Fibroblast of lung (primary cell): ENCODE measurements at regions not wholly inside any gene's neighbourhood (a gene's known extent, or its start where the extent isn't known, plus 50 kb on each side); places are given as distances from the start of the nearest gene placed in this dataset.
A peak's percentile ranks its signal among the peaks of the same experiment; 100 is the strongest.

Experiments used
- DNase-seq, 2 donors: peaks; one replicate each; pipeline versions ENCODE4 v3.0.0 to v3.0.0-alpha.2; 2010; ENCODE audit warnings: low read depth in 2 of 2
- H2AFZ ChIP-seq: 2 replicates; pipeline ENCODE4 v1.5.1; 2012; ENCODE audit warnings: low read length, control low read depth, inconsistent platforms
- H3K27ac ChIP-seq: 2 replicates; pipeline ENCODE4 v1.5.1; 2011; ENCODE audit warnings: low read length, control low read depth; ENCODE audit not compliant: insufficient read depth
- H3K27me3 ChIP-seq: 2 replicates; pipeline ENCODE4 v1.5.1; 2011; ENCODE audit warnings: mild to moderate bottlenecking, low read length; ENCODE audit not compliant: control insufficient read depth, insufficient read depth
- H3K36me3 ChIP-seq: 2 replicates; pipeline ENCODE4 v1.5.1; 2011; ENCODE audit warnings: low read length; ENCODE audit not compliant: control insufficient read depth, insufficient read depth
- H3K4me1 ChIP-seq: 2 replicates; pipeline ENCODE4 v1.5.1; 2011; ENCODE audit warnings: low read length; ENCODE audit not compliant: control insufficient read depth, insufficient read depth; ENCODE audit errors: extremely low read depth
- H3K4me2 ChIP-seq: 2 replicates; pipeline ENCODE4 v1.5.1; 2011; ENCODE audit warnings: low read length, control low read depth; ENCODE audit not compliant: insufficient read depth; ENCODE audit errors: extremely low read depth
- H3K4me3 ChIP-seq, 4 experiments: fragments of 200-600 bp in 1 of 4; sonication (generic) in 1 of 4; replicated peaks in 1 of 4; 2 replicates each; pipeline ENCODE4 v1.5.1; 2011 to 2016; ENCODE audit warnings: low read length in 4 of 4, low read depth in 3 of 4, mild to moderate bottlenecking in 3 of 4, control low read depth in 2 of 4, inconsistent platforms in 1 of 4, mixed read lengths in 1 of 4; ENCODE audit not compliant: insufficient read depth in 1 of 4; ENCODE audit errors: control extremely low read depth in 1 of 4
- H3K79me2 ChIP-seq: 2 replicates; pipeline ENCODE4 v1.5.1; 2012; ENCODE audit warnings: mild to moderate bottlenecking, low read length, inconsistent platforms; ENCODE audit not compliant: control insufficient read depth, insufficient read depth
- H3K9ac ChIP-seq: 2 replicates; pipeline ENCODE4 v1.5.1; 2011; ENCODE audit warnings: mild to moderate bottlenecking, low read length, control low read depth; ENCODE audit not compliant: insufficient read depth
- H3K9me3 ChIP-seq: 2 replicates; pipeline ENCODE4 v1.5.1; 2012; ENCODE audit warnings: low read depth, low read length; ENCODE audit not compliant: control insufficient read depth, insufficient read depth
- H4K20me1 ChIP-seq: 2 replicates; pipeline ENCODE4 v1.5.1; 2011; ENCODE audit warnings: low read length; ENCODE audit not compliant: control insufficient read depth, insufficient read depth; ENCODE audit errors: extremely low read depth
- EZH2 ChIP-seq: IDR thresholded peaks from 2 replicates; pipeline ENCODE4 v1.5.1; 2012; ENCODE audit warnings: low read length, control low read depth, mild to moderate bottlenecking; ENCODE audit errors: missing control alignments
- TF ChIP-seq, protein P1 (sequence below), 2 donors: IDR thresholded peaks in 1 of 2; conservative IDR thresholded peaks in 1 of 2; 1 replicate in 1 of 2; 2 replicates in 1 of 2; pipeline ENCODE4 v1.5.1; 2011 to 2012; ENCODE audit warnings: low read length in 2 of 2, control low read depth in 1 of 2, inconsistent platforms in 1 of 2, low read depth in 1 of 2, mild to moderate bottlenecking in 1 of 2

DNA sequence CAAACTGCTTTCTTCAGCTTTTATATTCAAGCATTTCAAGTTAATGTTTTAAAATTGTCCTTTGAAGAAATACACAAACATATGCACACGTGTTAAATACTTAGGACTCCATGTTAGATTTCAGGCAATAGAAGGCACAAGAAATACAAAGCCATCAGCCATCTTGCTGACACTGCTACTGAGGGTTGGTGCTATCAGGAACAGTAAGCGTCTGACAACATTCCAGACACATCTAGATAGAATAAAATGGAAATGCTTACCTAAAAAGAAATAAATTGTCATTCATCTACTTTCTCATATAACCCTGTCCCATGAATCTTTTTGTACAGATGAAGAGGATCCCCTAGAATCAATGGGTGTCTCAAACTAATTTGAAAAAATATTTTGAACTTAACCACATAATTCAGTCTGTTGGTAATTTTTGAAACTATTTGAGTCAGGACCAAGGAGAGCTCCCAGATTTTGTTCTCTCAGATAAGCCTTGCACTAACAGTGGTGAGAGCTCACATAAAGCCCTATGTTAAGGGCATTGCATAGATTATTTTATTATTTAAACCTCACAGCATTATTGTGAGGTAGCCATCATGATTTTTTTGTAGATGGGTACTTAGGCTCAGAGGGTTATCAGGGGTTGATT is 631.1 kb upstream of the POU3F2 start:
- H3K36me3 ChIP-seq: no peaks in the 10 kb centered on the region
- H3K9ac ChIP-seq: no peak overlapping the region
- H4K20me1 ChIP-seq: no peaks in the 10 kb centered on the region
- peak in 1 of 2 donors; percentile 36 for DNase-seq
- no peak for TF ChIP-seq EZH2
- TF ChIP-seq, protein P1, sequence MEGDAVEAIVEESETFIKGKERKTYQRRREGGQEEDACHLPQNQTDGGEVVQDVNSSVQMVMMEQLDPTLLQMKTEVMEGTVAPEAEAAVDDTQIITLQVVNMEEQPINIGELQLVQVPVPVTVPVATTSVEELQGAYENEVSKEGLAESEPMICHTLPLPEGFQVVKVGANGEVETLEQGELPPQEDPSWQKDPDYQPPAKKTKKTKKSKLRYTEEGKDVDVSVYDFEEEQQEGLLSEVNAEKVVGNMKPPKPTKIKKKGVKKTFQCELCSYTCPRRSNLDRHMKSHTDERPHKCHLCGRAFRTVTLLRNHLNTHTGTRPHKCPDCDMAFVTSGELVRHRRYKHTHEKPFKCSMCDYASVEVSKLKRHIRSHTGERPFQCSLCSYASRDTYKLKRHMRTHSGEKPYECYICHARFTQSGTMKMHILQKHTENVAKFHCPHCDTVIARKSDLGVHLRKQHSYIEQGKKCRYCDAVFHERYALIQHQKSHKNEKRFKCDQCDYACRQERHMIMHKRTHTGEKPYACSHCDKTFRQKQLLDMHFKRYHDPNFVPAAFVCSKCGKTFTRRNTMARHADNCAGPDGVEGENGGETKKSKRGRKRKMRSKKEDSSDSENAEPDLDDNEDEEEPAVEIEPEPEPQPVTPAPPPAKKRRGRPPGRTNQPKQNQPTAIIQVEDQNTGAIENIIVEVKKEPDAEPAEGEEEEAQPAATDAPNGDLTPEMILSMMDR (conservative IDR thresholded peaks at IDR 0.05 in 1 of 2, IDR thresholded peaks at IDR 0.05 in 1 of 2; ENCODE audit: low read depth in 1 of 2, low read length in 2 of 2): no peak
- H2AFZ ChIP-seq: no peak overlapping the region
- no peaks in the 10 kb centered on the region for H3K27me3 ChIP-seq
- no peaks in the 10 kb centered on the region for H3K4me1 ChIP-seq
- no peak overlapping the region for H3K27ac ChIP-seq
- no peaks in the 10 kb centered on the region for H3K9me3 ChIP-seq
- H3K79me2 ChIP-seq: no peaks in the 10 kb centered on the region
- no peak overlapping the region for H3K4me3 ChIP-seq
- H3K4me2 ChIP-seq: no peak overlapping the region

DNA sequence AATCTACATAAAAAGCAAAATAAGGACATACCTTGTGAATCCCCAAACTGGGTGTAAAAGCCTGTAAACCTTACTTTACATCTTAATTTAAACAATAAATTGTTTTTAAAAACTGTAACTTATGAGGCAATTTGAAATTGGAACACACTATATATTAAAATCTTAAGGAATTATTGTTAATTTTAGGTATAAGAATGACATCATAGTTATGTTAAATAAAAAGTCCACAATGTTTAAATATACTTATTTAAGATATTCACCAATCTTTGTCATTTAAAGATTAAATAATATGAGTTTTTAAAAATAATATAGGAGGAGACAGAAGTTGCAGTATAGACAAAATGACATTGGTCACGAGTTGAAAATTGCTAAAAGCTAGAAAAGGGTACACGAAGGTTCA is 621.9 kb upstream of the POU3F2 start:
- no peak overlapping the region for H2AFZ ChIP-seq
- DNase-seq: no peak
- H3K9ac ChIP-seq: no peak overlapping the region
- no peak overlapping the region for H3K27ac ChIP-seq
- H3K79me2 ChIP-seq: no peaks in the 10 kb centered on the region
- no peaks in the 10 kb centered on the region for H3K9me3 ChIP-seq
- no peaks in the 10 kb centered on the region for H3K27me3 ChIP-seq
- TF ChIP-seq EZH2: no peak
- TF ChIP-seq, protein P1 (conservative IDR thresholded peaks at IDR 0.05 in 1 of 2, IDR thresholded peaks at IDR 0.05 in 1 of 2; ENCODE audit: low read depth in 1 of 2, low read length in 2 of 2): no peak
- H3K36me3 ChIP-seq: no peaks in the 10 kb centered on the region
- H3K4me1 ChIP-seq: no peaks in the 10 kb centered on the region
- no peak overlapping the region for H3K4me3 ChIP-seq
- no peak overlapping the region for H3K4me2 ChIP-seq
- H4K20me1 ChIP-seq: no peaks in the 10 kb centered on the region

DNA sequence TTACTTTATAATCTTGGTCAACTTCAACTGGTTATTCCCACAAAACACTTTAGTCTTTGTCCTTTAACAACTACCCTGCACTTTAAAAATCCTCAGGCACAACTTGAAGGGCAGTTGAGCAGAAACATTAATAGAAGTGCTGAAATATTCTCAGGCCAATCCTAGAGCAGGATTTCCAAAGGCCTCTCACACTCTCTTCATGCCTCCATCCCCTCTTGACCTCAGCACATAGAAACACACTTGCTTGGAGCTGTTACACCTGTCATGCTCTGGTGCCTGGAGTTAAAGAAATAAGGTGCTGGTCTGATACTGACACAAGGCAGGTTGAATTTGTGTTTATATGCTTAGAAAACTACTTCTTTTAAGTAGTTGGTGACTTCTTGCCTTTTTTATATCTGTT is 618.8 kb upstream of the POU3F2 start:
- Histone ChIP-seq H4K20me1 (no peaks in the 10 kb centered on the region), H2AFZ (no peak overlapping the region), H3K4me3 (no peak overlapping the region), H3K4me2 (no peak overlapping the region), H3K79me2 (no peaks in the 10 kb centered on the region), H3K27me3 (no peaks in the 10 kb centered on the region), H3K4me1 (no peaks in the 10 kb centered on the region), H3K27ac (no peak overlapping the region), H3K9me3 (no peaks in the 10 kb centered on the region), H3K36me3 (no peaks in the 10 kb centered on the region), H3K9ac (no peak overlapping the region)
- DNase-seq: no peak
- TF ChIP-seq EZH2: no peak
- TF ChIP-seq, protein P1 (conservative IDR thresholded peaks at IDR 0.05 in 1 of 2, IDR thresholded peaks at IDR 0.05 in 1 of 2; ENCODE audit: low read depth in 1 of 2, low read length in 2 of 2): no peak
